GM21576 (cell line): ENCODE measurements at regions not wholly inside any gene's neighbourhood (a gene's known extent, or its start where the extent isn't known, plus 50 kb on each side); places are given as distances from the start of the nearest gene placed in this dataset.

Experiments used
- ATAC-seq: cut with Tn5 transposase; IDR thresholded peaks from one replicate; pipeline ENCODE4 v1.9.1; 2021; ENCODE audit warnings: mild to moderate bottlenecking, moderate library complexity; ENCODE audit not compliant: unreplicated experiment

DNA sequence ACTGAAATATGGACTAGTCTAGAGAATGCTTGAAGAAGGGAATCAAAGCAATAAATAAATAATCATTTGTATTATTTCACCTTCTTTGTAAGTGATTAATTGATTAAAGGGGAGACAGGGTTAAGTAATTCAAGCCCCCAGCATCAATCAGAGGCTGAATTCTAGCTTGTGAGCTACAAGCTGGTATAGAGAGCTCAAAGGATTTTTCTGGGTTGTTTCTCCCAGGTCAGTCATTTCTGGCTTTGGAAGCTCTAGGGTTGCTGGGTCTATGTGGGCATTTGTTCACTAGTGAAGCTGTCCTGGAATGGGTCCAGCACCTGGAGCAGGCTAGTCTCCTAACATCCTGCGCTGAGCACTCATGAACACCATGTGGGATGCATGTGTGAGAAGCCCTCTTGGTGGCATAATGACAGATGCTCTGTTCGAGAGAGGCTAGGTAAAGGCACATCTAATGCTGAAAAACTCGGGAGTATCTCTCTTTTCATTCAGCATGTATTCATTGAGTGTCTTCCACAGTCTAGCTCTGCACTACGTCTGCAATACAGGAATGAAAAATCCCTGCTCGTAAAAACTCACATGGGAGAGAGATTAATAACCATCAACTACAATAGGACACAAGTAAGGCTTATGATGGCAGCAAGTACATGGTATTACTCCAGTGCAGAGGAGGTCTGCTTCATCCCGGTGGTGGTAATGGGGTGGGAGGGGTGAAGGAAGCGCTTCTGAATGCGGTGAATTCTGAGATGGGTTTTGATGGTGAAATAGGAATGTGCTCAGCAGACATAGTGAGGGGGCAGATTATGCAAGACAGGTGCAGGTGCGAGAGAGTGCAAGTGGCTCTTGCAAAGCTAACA, 68.0 kb upstream of the NRP1 start:
- ATAC-seq, result no peak

- no peak for ATAC-seq
Measured at GRCh38 chr10:33401300-33401699, 66.8 kb upstream of the NRP1 start.

- ATAC-seq, result no peak
Measured at GRCh38 chr10:33398796-33399195, 64.3 kb upstream of the NRP1 start.

- ATAC-seq, result no peak
Measured at GRCh38 chr10:33396938-33397337, 62.5 kb upstream of the NRP1 start.

- ATAC-seq, result no peak
Measured at GRCh38 chr10:33396279-33396678, 61.8 kb upstream of the NRP1 start.

GRCh38 chr10:33395201-33395600, 60.7 kb upstream of the NRP1 start:
- no peak for ATAC-seq

GRCh38 chr10:33392706-33393105, 58.2 kb upstream of the NRP1 start:
- ATAC-seq, result no peak

DNA sequence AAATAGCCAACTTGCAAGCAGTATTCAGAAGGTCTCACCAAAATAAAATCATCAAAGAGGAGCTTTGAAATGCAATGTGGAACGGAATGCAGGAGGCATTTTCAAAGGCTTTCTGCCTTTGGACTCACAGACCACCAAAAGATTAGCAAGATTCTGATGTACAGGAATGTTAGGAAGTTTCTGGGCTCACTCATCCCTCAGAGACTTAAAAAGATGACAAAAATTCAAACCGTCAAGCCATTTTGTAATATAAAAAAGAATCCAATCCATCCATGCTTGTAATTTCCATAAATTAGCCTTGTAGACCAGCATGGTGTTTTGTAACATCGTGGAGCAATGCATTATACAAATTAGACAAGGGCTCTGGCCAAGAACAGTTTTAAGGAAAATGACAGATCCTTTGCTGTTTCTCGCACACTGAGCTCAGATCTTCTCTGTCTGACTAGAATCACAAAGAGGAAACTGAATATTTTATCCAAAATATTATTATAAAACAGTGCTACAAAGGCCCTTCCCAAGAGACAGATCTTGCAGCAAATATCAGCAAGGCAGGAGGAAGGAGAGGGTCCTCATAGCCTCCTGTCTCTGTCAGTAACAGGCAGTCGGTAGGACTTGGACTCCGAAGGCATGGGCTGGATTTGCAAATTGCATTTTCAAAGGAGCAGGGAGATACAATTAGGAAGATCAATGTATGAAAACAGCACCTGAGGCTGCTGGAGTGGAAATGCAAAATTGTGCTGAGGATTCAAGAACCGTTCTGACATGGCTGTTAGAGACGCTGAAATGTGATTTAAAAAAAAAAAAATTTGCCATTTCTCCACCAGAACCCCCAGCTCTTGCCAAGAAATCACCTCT, 57.4 kb upstream of the NRP1 start:
- no peak for ATAC-seq

DNA sequence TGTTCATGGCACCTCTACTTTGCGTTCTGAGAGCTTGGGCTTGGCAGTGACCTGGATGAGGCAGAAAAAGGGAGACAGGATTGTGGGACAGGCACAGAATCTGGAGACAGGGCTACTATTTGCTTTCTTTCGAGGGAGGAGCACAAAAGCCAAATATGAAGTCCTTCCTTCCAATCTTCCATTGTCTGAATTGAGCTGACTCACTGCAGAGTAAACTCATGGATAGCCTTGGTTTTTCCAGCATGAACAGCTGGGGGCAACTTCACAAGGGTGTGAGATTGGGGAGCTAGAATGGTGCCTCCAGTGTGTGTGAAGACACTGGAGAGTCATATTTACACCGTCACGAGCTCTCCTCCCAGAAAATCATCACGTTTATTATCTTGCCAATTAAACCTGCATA, 55.6 kb upstream of the NRP1 start:
- no peak for ATAC-seq

- ATAC-seq, result no peak
Measured at GRCh38 chr10:33388785-33389184, 54.3 kb upstream of the NRP1 start.

- ATAC-seq, result no peak
Measured at GRCh38 chr10:33388382-33388781, 53.9 kb upstream of the NRP1 start.

DNA sequence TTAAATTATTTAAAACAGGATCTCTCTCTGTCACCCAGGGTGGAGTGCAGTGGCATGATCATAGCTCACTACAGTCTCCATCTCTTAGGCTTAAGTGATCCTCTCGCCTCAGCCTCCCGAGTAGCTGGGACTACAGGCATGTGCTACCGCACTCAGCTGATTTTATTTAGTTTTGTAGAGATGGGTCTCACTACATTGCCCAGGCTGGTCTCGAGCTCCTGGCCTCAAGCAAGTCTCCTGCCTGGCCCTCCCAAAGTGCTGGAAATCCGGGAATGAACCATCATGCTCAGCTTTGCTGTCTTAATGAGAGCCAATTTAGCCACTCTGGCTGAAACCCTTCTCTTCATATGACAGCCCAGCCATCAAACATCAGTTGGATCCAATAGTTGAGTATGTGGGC, 53.3 kb upstream of the NRP1 start:
- no peak for ATAC-seq

DNA sequence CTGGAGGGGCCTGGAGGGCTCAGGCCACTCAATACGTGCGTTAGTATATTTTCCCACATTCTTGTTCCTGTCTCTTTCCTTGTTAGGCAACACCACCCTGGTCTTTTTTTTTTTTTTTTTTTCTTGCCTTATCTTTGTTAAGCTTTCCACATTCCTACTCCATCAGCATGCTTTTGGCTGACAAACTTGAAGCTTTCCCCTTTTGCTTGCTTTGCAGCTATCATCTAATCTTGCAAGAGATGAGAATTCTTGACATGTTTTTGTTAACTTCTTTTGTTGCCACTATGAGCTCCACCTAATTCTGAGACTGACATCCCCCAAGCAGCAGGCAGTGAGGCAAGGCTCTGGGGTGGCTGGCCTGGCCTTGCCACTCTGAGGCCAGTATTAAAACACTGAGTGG, 52.5 kb upstream of the NRP1 start:
- ATAC-seq, result no peak

GRCh38 chr10:33385686-33386085, 51.2 kb upstream of the NRP1 start:
- no peak for ATAC-seq

DNA sequence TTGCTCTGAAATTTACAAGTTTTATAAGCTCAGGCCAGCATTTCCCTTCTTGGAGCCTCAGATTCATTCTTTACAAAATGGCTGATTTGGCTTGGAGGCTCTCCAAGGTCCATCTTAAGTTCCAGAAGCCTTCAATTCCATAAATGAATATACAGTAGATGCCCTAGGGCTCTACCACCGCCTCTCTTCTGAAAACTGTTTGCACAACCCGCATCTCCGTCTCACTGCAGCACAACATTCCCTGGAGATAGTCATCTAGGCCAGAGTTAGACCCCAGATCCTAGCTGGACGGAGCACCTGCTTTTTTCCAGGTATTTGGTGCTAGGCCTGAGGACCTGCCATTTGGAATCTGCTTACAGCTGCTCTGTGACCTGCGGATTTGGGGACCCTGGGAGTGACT, 50.5 kb upstream of the NRP1 start:
- no peak for ATAC-seq
